Endodermal cell (in vitro differentiated cells): ENCODE measurements at regions not wholly inside any gene's neighbourhood (a gene's known extent, or its start where the extent isn't known, plus 50 kb on each side); places are given as distances from the start of the nearest gene placed in this dataset.

ENCODE experiments used
- DNase-seq: peaks from one replicate; pipeline ENCODE4 v3.0.0-alpha.2; 2017
- H3K27ac ChIP-seq: 2 replicates; pipeline ENCODE4 v1.5.1; 2013; ENCODE audit warnings: mild to moderate bottlenecking, low read depth, low read length, moderate library complexity
- H3K27me3 ChIP-seq: 2 replicates; pipeline ENCODE4 v1.6.1; 2013; ENCODE audit warnings: mild to moderate bottlenecking, low read length, moderate library complexity; ENCODE audit not compliant: insufficient read depth, control insufficient read depth, poor library complexity, severe bottlenecking
- H3K36me3 ChIP-seq: 2 replicates; pipeline ENCODE4 v1.7.0; 2013; ENCODE audit warnings: mild to moderate bottlenecking, low read length, moderate library complexity; ENCODE audit not compliant: control insufficient read depth, insufficient read depth
- H3K4me1 ChIP-seq: one replicate; pipeline ENCODE4 v1.7.0; 2013; ENCODE audit warnings: low read length; ENCODE audit not compliant: control insufficient read depth, insufficient read depth
- H3K4me3 ChIP-seq: 2 replicates; pipeline ENCODE4 v1.5.1; 2013; ENCODE audit warnings: mild to moderate bottlenecking, low read length, moderate library complexity
- H3K9ac ChIP-seq: 2 replicates; pipeline ENCODE4 v1.6.1; 2013; ENCODE audit warnings: mild to moderate bottlenecking, low read length, moderate library complexity; ENCODE audit not compliant: poor library complexity, severe bottlenecking; ENCODE audit errors: extremely low read depth
- H3K9me3 ChIP-seq: 2 replicates; pipeline ENCODE4 v1.6.1; 2013; ENCODE audit warnings: mild to moderate bottlenecking, low read length, moderate library complexity; ENCODE audit not compliant: control insufficient read depth
- H3K27ac Mint-ChIP-seq: 2 replicates; pipeline ENCODE4 v1.8.0; 2020; ENCODE audit warnings: mixed read lengths
- H3K27me3 Mint-ChIP-seq: 2 replicates; pipeline ENCODE4 v1.8.0; 2021; ENCODE audit warnings: mild to moderate bottlenecking, mixed read lengths; ENCODE audit not compliant: insufficient read depth
- H3K36me3 Mint-ChIP-seq: 2 replicates; pipeline ENCODE4 v1.8.0; 2020; ENCODE audit warnings: low read depth, mixed read lengths
- H3K4me1 Mint-ChIP-seq: 2 replicates; pipeline ENCODE4 v1.8.0; 2020; ENCODE audit warnings: mixed read lengths
- H3K4me3 Mint-ChIP-seq: 2 replicates; pipeline ENCODE4 v1.8.0; 2020; ENCODE audit warnings: mild to moderate bottlenecking, moderate library complexity, mixed read lengths
- H3K9me3 Mint-ChIP-seq: 2 replicates; pipeline ENCODE4 v1.8.0; 2020; ENCODE audit warnings: mild to moderate bottlenecking, mixed read lengths
- WGBS, 2 experiments: methylation state at CpG; one replicate each; pipeline versions ENCODE4 v1.1.5 to v1.1.7; 2013; ENCODE audit warnings: missing lambda C conversion rate in 2 of 2, mixed read lengths in 1 of 2; ENCODE audit not compliant: insufficient coverage in 1 of 2, insufficient read length in 1 of 2; 5-methylcytosine and 5-hydroxymethylcytosine counted together
- TF ChIP-seq, protein P1 (sequence below): fragments of 200-600 bp; sonication (generic); conservative IDR thresholded peaks from 2 replicates; pipeline ENCODE4 v1.5.0; 2021; ENCODE audit warnings: antibody characterized with exemption, mild to moderate bottlenecking

DNA sequence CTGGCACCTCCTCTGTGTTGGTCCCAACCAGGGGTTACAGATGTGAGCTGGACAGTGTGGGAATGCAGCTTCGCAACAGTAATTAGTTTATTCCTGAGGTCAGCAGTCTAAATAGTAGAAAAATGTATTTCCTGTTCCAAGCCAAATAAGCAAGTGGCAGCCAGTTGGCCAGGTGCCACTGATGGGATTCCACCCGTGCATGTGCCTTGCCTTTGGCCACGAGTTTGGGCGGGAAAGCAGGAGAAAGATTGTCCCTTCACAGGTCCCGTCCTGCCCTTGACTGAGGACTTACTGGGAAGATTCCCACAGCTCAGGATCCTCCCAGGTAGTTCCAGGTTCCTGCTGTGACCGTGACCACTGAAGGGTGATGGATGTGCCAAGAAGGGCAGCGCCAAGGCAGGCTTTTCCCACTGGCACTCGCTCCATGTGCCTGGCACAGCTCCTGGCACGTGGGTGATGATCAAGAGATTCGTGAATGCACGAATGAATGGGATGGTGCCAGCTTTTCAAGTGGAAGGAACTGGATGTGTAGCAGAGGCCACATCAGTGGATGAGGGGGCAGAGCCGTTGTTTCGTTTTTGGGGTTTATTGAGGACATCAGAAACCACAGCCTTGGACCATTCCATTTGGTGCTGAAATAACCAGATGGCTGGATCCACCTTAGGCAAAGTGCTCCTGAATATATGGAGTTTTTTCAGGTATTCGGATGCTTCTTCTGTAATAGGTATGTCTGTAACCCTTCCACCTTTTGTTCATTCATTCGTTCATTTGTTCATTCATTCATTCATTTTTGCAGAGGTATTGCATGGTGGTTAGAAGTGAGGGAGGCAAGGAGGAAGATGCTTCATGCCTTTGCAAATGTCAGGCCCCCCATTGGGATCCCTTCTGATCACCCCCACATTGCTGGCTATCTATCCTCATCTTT lies 62.4 kb upstream of the WNT4 start:
- Histone ChIP-seq H3K9ac (no peak overlapping the region), H3K4me1 (peaks cover 18% of the 10 kb centered on the region), H3K36me3 (no peaks in the 10 kb centered on the region), H3K9me3 (no peaks in the 10 kb centered on the region), H3K27ac (no peak overlapping the region), H3K27me3 (no peaks in the 10 kb centered on the region), H3K4me3 (no peak overlapping the region)
- peaks cover 19% of the 10 kb centered on the region for H3K27me3 Mint-ChIP-seq
- peaks cover 20% of the 10 kb centered on the region for H3K4me1 Mint-ChIP-seq
- no peaks in the 10 kb centered on the region for H3K9me3 Mint-ChIP-seq
- H3K36me3 Mint-ChIP-seq, result no peaks in the 10 kb centered on the region
- TF ChIP-seq, protein P1, sequence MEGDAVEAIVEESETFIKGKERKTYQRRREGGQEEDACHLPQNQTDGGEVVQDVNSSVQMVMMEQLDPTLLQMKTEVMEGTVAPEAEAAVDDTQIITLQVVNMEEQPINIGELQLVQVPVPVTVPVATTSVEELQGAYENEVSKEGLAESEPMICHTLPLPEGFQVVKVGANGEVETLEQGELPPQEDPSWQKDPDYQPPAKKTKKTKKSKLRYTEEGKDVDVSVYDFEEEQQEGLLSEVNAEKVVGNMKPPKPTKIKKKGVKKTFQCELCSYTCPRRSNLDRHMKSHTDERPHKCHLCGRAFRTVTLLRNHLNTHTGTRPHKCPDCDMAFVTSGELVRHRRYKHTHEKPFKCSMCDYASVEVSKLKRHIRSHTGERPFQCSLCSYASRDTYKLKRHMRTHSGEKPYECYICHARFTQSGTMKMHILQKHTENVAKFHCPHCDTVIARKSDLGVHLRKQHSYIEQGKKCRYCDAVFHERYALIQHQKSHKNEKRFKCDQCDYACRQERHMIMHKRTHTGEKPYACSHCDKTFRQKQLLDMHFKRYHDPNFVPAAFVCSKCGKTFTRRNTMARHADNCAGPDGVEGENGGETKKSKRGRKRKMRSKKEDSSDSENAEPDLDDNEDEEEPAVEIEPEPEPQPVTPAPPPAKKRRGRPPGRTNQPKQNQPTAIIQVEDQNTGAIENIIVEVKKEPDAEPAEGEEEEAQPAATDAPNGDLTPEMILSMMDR, result no peak
- WGBS, 2 experiments, result 92 to 95% methylated on average over 14 of the region's 15 CpGs
- H3K27ac Mint-ChIP-seq, result no peak overlapping the region
- DNase-seq, result peak; percentile 18
- H3K4me3 Mint-ChIP-seq, result no peak overlapping the region

DNA sequence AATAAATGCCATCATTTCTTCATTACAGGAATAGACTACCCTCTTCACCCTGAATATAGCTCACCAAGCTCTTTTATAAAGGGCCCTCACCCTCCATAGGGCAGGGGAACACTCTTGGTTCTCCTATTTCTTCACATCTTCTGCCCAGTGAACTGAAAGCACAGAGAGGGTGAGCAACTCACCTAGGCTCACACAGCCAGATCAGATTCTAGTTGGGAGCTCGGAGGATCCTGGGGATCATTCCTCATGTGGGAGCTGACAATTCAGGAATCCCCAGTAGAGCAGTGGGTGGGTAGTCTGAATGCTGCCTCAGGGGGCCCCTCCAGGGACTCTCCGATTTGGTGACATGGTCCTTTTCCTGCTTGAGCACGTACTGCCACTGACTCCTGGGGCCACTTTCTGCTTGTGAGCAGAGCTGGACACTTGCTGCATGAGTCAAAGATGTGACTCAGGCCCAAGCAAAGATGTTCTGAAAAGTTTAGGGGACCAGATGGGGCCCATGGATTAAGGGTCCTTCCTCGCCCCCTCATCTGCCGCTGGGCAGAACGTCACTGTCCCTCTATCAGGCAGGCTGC lies 63.7 kb upstream of the WNT4 start:
- H3K27ac Mint-ChIP-seq, result no peak overlapping the region
- H3K36me3 ChIP-seq, result no peaks in the 10 kb centered on the region
- H3K4me3 Mint-ChIP-seq, result no peak overlapping the region
- no peaks in the 10 kb centered on the region for H3K9me3 ChIP-seq
- 91 to 92% methylated on average over 5 to 6 of the region's 6 CpGs for WGBS, 2 experiments
- no peaks in the 10 kb centered on the region for H3K36me3 Mint-ChIP-seq
- peaks cover 21% of the 10 kb centered on the region for H3K4me1 Mint-ChIP-seq
- H3K9me3 Mint-ChIP-seq, result no peaks in the 10 kb centered on the region
- H3K27ac ChIP-seq, result no peak overlapping the region
- DNase-seq, result no peak
- H3K27me3 ChIP-seq, result no peaks in the 10 kb centered on the region
- peaks cover 21% of the 10 kb centered on the region for H3K4me1 ChIP-seq
- peaks cover 16% of the 10 kb centered on the region for H3K27me3 Mint-ChIP-seq
- no peak overlapping the region for H3K4me3 ChIP-seq
- H3K9ac ChIP-seq, result no peak overlapping the region
- TF ChIP-seq, protein P1, result no peak

DNA sequence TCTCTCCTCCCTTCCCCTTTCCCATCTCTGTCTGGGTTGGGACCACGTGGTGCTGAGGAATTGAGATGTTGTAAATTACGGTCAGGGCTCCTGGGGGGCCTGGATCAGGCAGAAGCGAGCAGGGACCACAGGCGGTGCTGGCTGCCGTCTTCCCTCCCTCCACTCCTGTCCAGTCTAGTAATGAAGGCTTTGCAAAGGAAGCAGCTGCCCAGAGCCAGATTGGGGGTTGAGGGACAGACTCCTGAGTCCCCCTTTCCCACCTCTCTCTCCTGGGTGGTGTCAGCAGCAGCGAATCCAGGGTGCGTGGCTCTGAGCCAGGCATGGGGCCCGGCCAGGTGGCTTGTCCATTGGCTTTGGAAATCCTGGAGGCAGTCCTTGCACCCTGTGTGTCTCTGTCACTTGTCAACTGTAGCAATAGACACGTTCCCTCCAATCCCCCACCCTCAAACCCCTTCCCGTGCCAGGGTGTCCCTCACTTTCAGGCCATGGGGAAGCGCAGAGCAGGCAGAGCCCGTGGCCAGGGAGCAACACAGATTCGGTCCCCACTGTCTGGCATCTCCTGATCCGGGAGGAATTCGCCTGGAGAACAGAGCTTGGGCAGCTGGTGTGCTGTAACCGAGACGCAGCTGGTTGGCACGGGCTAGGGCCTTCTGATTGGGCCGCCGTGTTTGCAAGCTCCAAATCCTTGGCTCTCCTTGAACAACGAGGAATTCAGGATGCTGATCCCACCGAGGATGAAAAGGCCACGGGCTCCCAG lies 64.8 kb upstream of the WNT4 start:
- Histone ChIP-seq H3K4me1 (peaks cover 21% of the 10 kb centered on the region), H3K4me3 (no peak overlapping the region), H3K27me3 (no peaks in the 10 kb centered on the region), H3K9me3 (no peaks in the 10 kb centered on the region), H3K27ac (peak overlapping the region; percentile 64), H3K36me3 (no peaks in the 10 kb centered on the region), H3K9ac (no peak overlapping the region)
- no peak for DNase-seq
- Mint-ChIP-seq H3K9me3 (no peaks in the 10 kb centered on the region), H3K36me3 (no peaks in the 10 kb centered on the region), H3K4me1 (peaks cover 21% of the 10 kb centered on the region), H3K4me3 (no peak overlapping the region), H3K27ac (no peak overlapping the region), H3K27me3 (peaks cover 20% of the 10 kb centered on the region)
- WGBS, 2 experiments, result 77 to 79% methylated on average over 13 to 23 of the region's 23 CpGs
- TF ChIP-seq, protein P1, result no peak
